GM18511 (cell line): ENCODE measurements at regions not wholly inside any gene's neighbourhood (a gene's known extent, or its start where the extent isn't known, plus 50 kb on each side); places are given as distances from the start of the nearest gene placed in this dataset.
"Not testable (repeated sequence)": the region's sequence is repeated elsewhere in the genome, so short reads cannot be mapped to it uniquely, and the experiment has no call there.

Experiments used
- ATAC-seq: cut with Tn5 transposase; IDR thresholded peaks from one replicate; pipeline ENCODE4 v1.9.1; 2021; ENCODE audit warnings: mild to moderate bottlenecking, moderate library complexity; ENCODE audit not compliant: unreplicated experiment

- ATAC-seq: peak; percentile 82
Measured at GRCh38 chr4:15162465-15163283, 160.4 kb downstream of the CPEB2 start.

GRCh38 chr4:15163284-15163645 lies 161.0 kb downstream of the CPEB2 start:
- no peak for ATAC-seq

DNA sequence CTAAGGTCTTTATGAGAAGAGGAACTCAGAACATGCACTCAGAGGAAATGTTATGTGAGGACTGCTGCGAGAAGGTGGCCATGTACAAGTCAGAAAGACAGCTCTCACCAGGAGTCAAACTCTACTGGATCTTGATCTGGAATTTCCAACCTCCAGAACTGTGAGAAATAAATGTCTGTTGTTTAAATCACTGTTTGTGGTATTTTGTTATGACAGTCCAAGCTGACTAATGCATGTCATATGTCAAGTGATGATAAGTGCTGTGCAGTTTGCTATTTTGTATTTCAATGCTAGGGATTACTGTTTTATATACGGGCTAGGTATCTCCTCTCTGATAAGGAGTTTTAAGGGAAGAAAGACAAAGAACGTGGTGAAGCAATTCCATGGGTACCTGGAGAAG lies 162.3 kb downstream of the CPEB2 start:
- ATAC-seq: no peak

- no peak for ATAC-seq
Measured at GRCh38 chr4:15167743-15168142, 165.5 kb downstream of the CPEB2 start.

GRCh38 chr4:15168759-15169158 lies 166.5 kb downstream of the CPEB2 start:
- ATAC-seq: no peak

- ATAC-seq: no peak
Measured at GRCh38 chr4:15171725-15172124, 169.4 kb downstream of the CPEB2 start.

GRCh38 chr4:15173251-15173650 lies 171.0 kb downstream of the CPEB2 start:
- ATAC-seq: no peak

DNA sequence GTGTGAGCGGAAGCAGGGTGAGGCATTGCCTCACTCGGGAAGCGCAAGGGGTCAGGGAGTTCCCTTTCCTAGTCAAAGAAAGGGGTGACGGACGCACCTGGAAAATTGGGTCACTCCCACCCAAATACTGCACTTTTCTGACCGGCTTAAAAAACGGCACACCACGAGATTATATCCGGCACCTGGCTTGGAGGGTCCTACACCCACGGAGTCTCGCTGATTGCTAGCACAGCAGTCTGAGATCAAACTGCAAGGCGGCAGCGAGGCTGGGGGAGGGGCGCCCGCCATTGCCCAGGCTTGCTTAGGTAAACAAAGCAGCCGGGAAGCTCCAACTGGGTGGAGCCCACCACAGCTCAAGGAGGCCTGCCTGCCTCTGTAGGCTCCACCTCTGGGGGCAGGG lies 171.9 kb downstream of the CPEB2 start:
- not testable (repeated sequence) for ATAC-seq

DNA sequence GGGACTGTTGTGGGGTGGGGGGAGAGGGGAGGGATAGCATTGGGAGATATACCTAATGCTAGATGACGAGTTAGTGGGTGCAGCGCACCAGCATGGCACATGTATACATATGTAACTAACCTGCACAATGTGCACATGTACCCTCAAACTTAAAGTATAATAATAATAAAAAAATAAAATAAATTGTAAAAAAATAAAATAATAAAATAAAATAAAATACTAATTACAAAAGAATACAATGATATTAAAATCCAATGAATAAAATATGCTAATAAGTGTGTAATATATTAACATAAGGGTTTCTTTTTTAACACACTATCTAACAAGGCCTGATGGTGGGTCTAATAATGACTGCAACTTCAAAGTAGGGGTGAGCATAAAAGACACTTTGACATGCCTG lies 177.6 kb downstream of the CPEB2 start:
- not testable (repeated sequence) for ATAC-seq

DNA sequence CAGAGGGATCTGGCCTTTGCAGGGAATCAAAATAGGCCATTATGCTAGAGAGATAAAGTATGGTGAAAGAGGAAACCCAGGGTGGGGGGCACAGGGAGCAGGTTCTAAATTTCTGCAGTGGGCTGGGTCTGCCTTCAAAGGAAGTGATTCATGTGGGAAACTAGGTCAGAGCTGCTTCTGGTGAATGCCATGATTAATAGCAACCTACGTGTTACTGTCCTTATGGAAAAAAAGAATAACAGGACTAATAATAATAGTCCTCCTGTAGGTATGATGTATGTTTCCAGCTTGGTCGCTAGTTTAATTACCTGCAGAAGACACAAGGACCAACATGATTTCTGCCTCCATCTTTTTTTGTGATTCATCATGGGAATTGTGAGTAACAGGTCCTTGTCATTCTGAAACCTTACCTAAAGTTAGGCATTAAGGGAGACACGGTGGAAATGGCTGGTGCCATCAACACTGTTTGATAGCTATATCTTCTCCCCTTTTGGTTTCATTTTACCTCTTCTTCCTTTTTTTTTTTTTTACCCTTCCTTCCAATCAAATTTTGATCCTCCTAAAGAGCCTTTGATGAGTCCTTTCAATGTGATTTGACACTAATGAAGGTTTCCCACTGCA lies 180.4 kb downstream of the CPEB2 start:
- peak; percentile 93 for ATAC-seq

DNA sequence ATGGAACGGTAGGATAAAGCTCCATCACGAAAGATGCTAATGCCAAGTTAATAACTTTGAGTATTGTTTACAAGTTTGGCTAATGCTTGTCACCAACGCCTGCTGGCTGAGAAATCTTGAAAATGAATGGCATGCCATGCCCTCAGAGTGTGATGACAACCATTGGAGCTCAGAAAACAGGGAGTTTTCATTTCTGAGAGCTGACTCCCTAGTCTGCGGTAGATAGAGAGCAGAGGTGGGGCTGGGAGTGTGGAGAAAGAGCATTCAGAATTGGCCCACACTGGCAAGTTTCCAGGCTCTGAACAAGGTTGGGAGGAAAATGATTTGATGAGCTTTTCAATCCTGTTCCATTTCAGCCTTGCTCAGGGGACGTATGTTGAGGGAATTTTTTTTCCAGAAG lies 183.9 kb downstream of the CPEB2 start:
- ATAC-seq: no peak

- ATAC-seq: no peak
Measured at GRCh38 chr4:15186806-15187205, 184.5 kb downstream of the CPEB2 start.

DNA sequence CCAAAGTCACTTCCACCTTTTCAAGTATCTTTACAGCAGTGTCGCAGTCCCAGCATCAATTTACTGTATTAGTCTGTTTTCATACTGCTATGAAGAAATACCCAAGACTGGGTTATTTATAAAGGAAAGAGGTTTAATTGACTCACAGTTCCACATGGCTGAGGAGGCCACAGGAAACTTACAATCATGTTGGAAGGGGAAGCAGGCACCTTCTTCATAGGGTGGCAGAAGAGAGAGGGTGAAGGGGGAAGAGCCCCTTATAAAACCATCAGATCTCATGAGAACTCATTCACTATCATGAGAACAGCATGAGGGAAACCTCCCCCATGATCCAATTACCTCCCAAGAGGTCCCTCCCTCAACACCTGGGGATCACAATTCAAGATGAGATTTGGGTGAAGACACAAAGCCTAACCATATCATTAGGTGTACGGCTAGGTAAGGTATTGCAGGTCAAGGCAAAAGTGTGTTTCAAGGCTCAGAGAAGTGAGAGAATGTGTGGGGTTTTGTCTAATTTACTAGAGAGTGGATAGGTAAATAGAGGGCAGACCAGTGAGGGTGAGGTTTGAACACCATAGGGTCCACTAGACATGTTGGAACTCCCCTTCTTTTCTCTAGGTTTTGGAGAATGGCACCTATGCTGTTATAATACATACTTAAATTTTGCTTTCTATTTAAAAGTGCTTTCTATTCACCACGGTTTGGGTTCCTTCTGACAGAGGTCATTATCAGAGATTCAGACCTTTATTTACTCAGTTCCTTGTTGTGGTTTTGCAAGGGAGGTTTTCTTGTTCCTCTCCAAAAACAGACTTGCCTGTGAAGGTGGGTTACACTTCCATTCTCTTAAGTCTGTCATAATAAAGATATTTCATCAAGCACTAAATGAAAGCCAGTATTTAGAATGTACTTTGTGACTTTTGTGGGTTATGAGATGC lies 186.6 kb downstream of the CPEB2 start:
- ATAC-seq: peak; percentile 82

- no peak for ATAC-seq
Measured at GRCh38 chr4:15194520-15194919, 192.2 kb downstream of the CPEB2 start.

- no peak for ATAC-seq
Measured at GRCh38 chr4:15197005-15197404, 194.7 kb downstream of the CPEB2 start.

DNA sequence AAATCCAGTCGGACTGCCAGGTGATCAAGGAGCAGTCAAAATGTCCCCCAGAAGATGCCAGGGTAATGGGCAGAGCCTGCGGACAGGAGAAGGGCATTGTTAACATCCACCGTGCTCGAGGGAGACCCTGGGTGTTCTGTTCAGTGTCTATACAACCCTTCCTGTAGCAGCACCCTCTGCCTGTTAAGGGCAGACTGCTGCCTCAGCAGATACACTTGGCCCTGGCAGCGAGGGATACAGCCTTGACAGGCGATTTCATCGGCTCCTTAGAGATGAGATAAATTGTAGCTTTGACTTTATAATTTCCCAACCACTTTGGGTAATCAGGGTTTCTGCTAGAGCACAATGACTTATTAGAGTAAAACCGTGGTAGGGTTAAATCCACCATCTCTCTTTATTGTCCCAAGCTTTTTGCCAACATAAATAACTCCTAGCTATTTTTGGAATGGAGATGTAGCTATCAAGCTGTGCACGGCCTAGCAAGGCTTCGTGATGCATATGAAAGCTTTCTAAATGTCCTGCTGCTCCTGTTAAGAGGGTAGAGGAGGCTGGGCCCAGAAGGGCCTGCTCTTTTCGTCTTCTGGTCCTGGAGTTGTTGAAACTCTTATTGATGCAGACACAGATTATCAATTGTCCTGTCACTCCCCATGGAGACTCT lies 195.9 kb downstream of the CPEB2 start:
- ATAC-seq: no peak

GRCh38 chr4:15201782-15202181 lies 199.5 kb downstream of the CPEB2 start:
- no peak for ATAC-seq

DNA sequence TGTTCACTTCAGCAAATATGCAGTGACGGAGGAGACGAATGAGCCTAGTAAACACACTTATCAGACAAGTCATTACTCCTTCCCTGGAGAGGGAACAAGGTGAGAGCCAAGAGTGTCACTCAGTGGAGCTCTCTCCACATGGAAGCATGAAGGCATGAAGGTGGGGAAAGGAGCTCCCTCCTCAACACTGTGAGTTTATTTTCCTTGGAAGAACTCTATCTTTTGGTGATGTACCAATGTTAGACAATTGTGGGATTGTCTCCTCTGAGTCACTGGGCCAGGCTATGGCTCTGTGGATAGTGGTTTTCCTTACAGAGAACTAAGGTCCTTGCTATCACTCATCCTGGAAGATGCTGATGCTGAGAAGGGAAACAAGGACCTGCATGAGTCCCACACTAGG lies 200.2 kb downstream of the CPEB2 start:
- ATAC-seq: no peak

GRCh38 chr4:15206526-15206925 lies 204.2 kb downstream of the CPEB2 start:
- not testable (repeated sequence) for ATAC-seq

GRCh38 chr4:15213302-15213970 lies 211.2 kb downstream of the CPEB2 start:
- no peak for ATAC-seq
